ENCODE measurements at regions not wholly inside any gene's neighbourhood (a gene's known extent, or its start where the extent isn't known, plus 50 kb on each side); places are given as distances from the start of the nearest gene placed in this dataset.
"Not testable (repeated sequence)": the region's sequence is repeated elsewhere in the genome, so short reads cannot be mapped to it uniquely, and the experiment has no call there.

DNA sequence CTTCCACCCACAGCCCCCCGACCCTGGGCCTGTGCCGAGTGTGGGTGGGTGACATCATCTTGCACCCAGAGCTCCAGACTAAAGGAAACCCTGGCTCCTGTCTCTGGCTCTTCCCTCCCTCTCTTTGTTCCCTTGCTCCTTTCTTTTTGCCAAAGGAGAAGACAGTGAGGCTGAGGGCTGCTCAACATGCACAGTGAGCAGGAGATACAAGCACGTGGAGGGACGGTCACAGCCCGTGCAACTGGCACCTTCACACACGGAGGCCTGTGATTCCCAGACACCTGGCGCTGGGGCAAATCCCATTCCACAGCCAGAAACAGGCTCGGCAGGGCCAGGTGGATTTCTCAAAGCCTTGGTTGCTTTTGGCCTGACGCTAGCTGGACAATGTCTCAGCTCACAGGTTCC, 86.0 kb upstream of the METTL9 start:
- TF ChIP-seq CTCF (conservative IDR thresholded peaks at IDR 0.05; ENCODE audit: low read depth, low read length); EZH2 (IDR thresholded peaks at IDR 0.05; ENCODE audit: borderline replicate concordance, low read depth, low read length, poor library complexity, severe bottlenecking): not testable (repeated sequence)
